DOHH2 (cell line): ENCODE measurements at regions not wholly inside any gene's neighbourhood (a gene's known extent, or its start where the extent isn't known, plus 50 kb on each side); places are given as distances from the start of the nearest gene placed in this dataset.

Experiments
- H3F3A ChIP-seq: fragments of 200-600 bp; sonication (generic), shearing (Covaris generic); 2 replicates; pipeline ENCODE4 v1.6.0; 2016; ENCODE audit warnings: antibody characterized with exemption, mild to moderate bottlenecking; ENCODE audit not compliant: control insufficient read depth, insufficient read depth
- H3K27ac ChIP-seq: fragments of 200-600 bp; sonication (generic); 2 replicates; pipeline ENCODE4 v1.5.1; 2014; ENCODE audit warnings: low read depth, mild to moderate bottlenecking, low read length, moderate library complexity
- H3K27me3 ChIP-seq: fragments of 200-600 bp; sonication (generic); 2 replicates; pipeline ENCODE4 v1.6.1; 2014; ENCODE audit warnings: mild to moderate bottlenecking, low read length, mixed read lengths; ENCODE audit not compliant: control insufficient read depth
- H3K36me3 ChIP-seq: fragments of 200-600 bp; sonication (generic); 2 replicates; pipeline ENCODE4 v1.6.1; 2014; ENCODE audit warnings: mild to moderate bottlenecking, low read length, moderate library complexity, mixed read lengths; ENCODE audit not compliant: control insufficient read depth
- H3K4me1 ChIP-seq: fragments of 200-600 bp; sonication (generic); 2 replicates; pipeline ENCODE4 v1.6.1; 2014; ENCODE audit warnings: mild to moderate bottlenecking, low read length, mixed read lengths; ENCODE audit not compliant: control insufficient read depth
- H3K4me2 ChIP-seq: fragments of 200-600 bp; sonication (generic); 2 replicates; pipeline ENCODE4 v1.6.0; 2014; ENCODE audit warnings: mild to moderate bottlenecking, low read length, moderate library complexity
- H3K4me3 ChIP-seq: fragments of 200-600 bp; sonication (generic); 2 replicates; pipeline ENCODE4 v1.5.1; 2014; ENCODE audit warnings: mild to moderate bottlenecking, low read length, mixed read lengths
- H3K79me2 ChIP-seq: fragments of 200-600 bp; sonication (generic); 2 replicates; pipeline ENCODE4 v1.6.1; 2014; ENCODE audit warnings: mild to moderate bottlenecking, low read length, mixed read lengths; ENCODE audit not compliant: control insufficient read depth
- H3K9me2 ChIP-seq: fragments of 200-600 bp; sonication (generic); replicated peaks from 2 replicates; pipeline ENCODE4 v1.6.1; 2014; ENCODE audit warnings: mild to moderate bottlenecking, low read length, mixed read lengths; ENCODE audit not compliant: control insufficient read depth
- H3K9me3 ChIP-seq: fragments of 200-600 bp; sonication (generic); 2 replicates; pipeline ENCODE4 v1.6.1; 2014; ENCODE audit warnings: antibody characterized with exemption, low read length, mixed read lengths; ENCODE audit not compliant: control insufficient read depth, insufficient read depth
- H4K20me1 ChIP-seq: fragments of 200-600 bp; sonication (generic); 2 replicates; pipeline ENCODE4 v1.6.0; 2014; ENCODE audit warnings: low read depth, mild to moderate bottlenecking, antibody characterized with exemption, low read length, moderate library complexity; ENCODE audit not compliant: control insufficient read depth, insufficient read depth
- CTCF ChIP-seq: fragments of 200-600 bp; sonication (generic); IDR thresholded peaks from one replicate; pipeline ENCODE4 v1.5.1; 2014; ENCODE audit warnings: antibody characterized with exemption, mild to moderate bottlenecking, low read depth, low read length; ENCODE audit not compliant: poor library complexity, severe bottlenecking
- EZH2phosphoT487 ChIP-seq: fragments of 200-600 bp; sonication (generic); IDR thresholded peaks from 2 replicates; pipeline ENCODE4 v1.6.1; 2017; ENCODE audit warnings: borderline replicate concordance, mild to moderate bottlenecking, antibody characterized with exemption, low read length, moderate library complexity, mixed read lengths

GRCh38 chr2:57575700-57576268 lies 470.8 kb upstream of the VRK2 start:
- H3K4me1 ChIP-seq = no peaks in the 10 kb centered on the region
- peaks cover 3% of the 10 kb centered on the region; the same call in 1 of the 2 replicates for H3K27me3 ChIP-seq
- H3K4me3 ChIP-seq = no peak overlapping the region
- no peak overlapping the region for H3K27ac ChIP-seq
- H4K20me1 ChIP-seq = no peaks in the 10 kb centered on the region
- H3K4me2 ChIP-seq = no peak overlapping the region
- H3K9me3 ChIP-seq = no peaks in the 10 kb centered on the region
- no peaks in the 10 kb centered on the region for H3K36me3 ChIP-seq
- no peak for TF ChIP-seq EZH2phosphoT487
- TF ChIP-seq CTCF = no peak
- H3K9me2 ChIP-seq = no peaks in the 10 kb centered on the region
- no peaks in the 10 kb centered on the region for H3K79me2 ChIP-seq
- H3F3A ChIP-seq = no peaks in the 10 kb centered on the region

GRCh38 chr2:57576983-57577382 lies 469.6 kb upstream of the VRK2 start:
- Histone ChIP-seq H3K4me3 (no peak overlapping the region), H3K36me3 (no peaks in the 10 kb centered on the region), H3K4me2 (no peak overlapping the region), H4K20me1 (no peaks in the 10 kb centered on the region), H3K9me2 (no peaks in the 10 kb centered on the region), H3F3A (no peaks in the 10 kb centered on the region), H3K27ac (no peak overlapping the region), H3K9me3 (no peaks in the 10 kb centered on the region), H3K79me2 (no peaks in the 10 kb centered on the region), H3K4me1 (no peaks in the 10 kb centered on the region), H3K27me3 (no peaks in the 10 kb centered on the region)
- TF ChIP-seq CTCF (no peak), EZH2phosphoT487 (no peak)

- H3K4me1 ChIP-seq = no peaks in the 10 kb centered on the region
- no peak overlapping the region for H3K4me2 ChIP-seq
These were observed 448.7 kb upstream of the VRK2 start for GRCh38 chr2:57597940-57598339.

More at GRCh38 chr2:57597940-57598339, 448.7 kb upstream of the VRK2 start:
- Histone ChIP-seq H3K9me2 (no peaks in the 10 kb centered on the region), H3K36me3 (no peaks in the 10 kb centered on the region), H3K79me2 (no peaks in the 10 kb centered on the region), H3K27ac (no peak overlapping the region), H3F3A (no peaks in the 10 kb centered on the region), H3K4me3 (no peak overlapping the region), H3K9me3 (no peaks in the 10 kb centered on the region), H3K27me3 (no peaks in the 10 kb centered on the region), H4K20me1 (no peaks in the 10 kb centered on the region)
- TF ChIP-seq EZH2phosphoT487 = no peak
- no peak for TF ChIP-seq CTCF
